Ovary (tissue), 3 donors: ENCODE measurements at regions not wholly inside any gene's neighbourhood (a gene's known extent, or its start where the extent isn't known, plus 50 kb on each side); places are given as distances from the start of the nearest gene placed in this dataset.
"Not testable (repeated sequence)": the region's sequence is repeated elsewhere in the genome, so short reads cannot be mapped to it uniquely, and the experiment has no call there.

Source experiments
- POLR2A ChIP-seq: fragments of 450-650 bp; IDR thresholded peaks from one replicate; pipeline ENCODE4 v1.6.1; 2017; ENCODE audit warnings: antibody characterized with exemption, mild to moderate bottlenecking, moderate library complexity
- TF ChIP-seq, protein P1 (sequence below), 3 donors: fragments of 450-650 bp in 2 of 3; fragments of 200-600 bp in 1 of 3; IDR thresholded peaks; one replicate each; pipeline versions ENCODE4 v1.5.1 to v1.8.0; 2016 to 2022; ENCODE audit warnings: antibody characterized with exemption in 3 of 3, mild to moderate bottlenecking in 1 of 3
- donor health status: DM: no; HTN: no; CAD: no.

GRCh38 chr16:16563962-16564361 lies 185.0 kb downstream of the NPIPA7 start:
- TF ChIP-seq, protein P1, sequence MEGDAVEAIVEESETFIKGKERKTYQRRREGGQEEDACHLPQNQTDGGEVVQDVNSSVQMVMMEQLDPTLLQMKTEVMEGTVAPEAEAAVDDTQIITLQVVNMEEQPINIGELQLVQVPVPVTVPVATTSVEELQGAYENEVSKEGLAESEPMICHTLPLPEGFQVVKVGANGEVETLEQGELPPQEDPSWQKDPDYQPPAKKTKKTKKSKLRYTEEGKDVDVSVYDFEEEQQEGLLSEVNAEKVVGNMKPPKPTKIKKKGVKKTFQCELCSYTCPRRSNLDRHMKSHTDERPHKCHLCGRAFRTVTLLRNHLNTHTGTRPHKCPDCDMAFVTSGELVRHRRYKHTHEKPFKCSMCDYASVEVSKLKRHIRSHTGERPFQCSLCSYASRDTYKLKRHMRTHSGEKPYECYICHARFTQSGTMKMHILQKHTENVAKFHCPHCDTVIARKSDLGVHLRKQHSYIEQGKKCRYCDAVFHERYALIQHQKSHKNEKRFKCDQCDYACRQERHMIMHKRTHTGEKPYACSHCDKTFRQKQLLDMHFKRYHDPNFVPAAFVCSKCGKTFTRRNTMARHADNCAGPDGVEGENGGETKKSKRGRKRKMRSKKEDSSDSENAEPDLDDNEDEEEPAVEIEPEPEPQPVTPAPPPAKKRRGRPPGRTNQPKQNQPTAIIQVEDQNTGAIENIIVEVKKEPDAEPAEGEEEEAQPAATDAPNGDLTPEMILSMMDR (IDR thresholded peaks at IDR 0.05): not testable (repeated sequence)
- not testable (repeated sequence) for TF ChIP-seq POLR2A
